Spinal cord (tissue), 9 donors: ENCODE measurements at regions not wholly inside any gene's neighbourhood (a gene's known extent, or its start where the extent isn't known, plus 50 kb on each side); places are given as distances from the start of the nearest gene placed in this dataset.
A peak's percentile ranks its signal among the peaks of the same experiment; 100 is the strongest.

Experiments
- DNase-seq, 6 donors: peaks; one replicate each; pipeline versions ENCODE4 v3.0.0 to v3.0.0-alpha.2; 2013 to 2015; ENCODE audit warnings: low spot score in 6 of 6, low read depth in 4 of 6
- H3K27ac ChIP-seq: one replicate; pipeline ENCODE4 v1.5.1; 2013; ENCODE audit warnings: low read depth, low read length, control low read depth
- H3K27me3 ChIP-seq: one replicate; pipeline ENCODE4 v1.6.1; 2013; ENCODE audit warnings: low read length; ENCODE audit not compliant: control insufficient read depth, insufficient read depth
- H3K36me3 ChIP-seq: one replicate; pipeline ENCODE4 v1.6.1; 2013; ENCODE audit warnings: low read length; ENCODE audit not compliant: control insufficient read depth, insufficient read depth
- H3K4me1 ChIP-seq: one replicate; pipeline ENCODE4 v1.6.1; 2013; ENCODE audit warnings: low read length; ENCODE audit not compliant: control insufficient read depth, insufficient read depth
- H3K4me3 ChIP-seq: one replicate; pipeline ENCODE4 v1.5.1; 2013; ENCODE audit warnings: low read depth, low read length, control low read depth
- H3K9me3 ChIP-seq: one replicate; pipeline ENCODE4 v1.6.1; 2013; ENCODE audit warnings: low read length; ENCODE audit not compliant: control insufficient read depth, insufficient read depth
- WGBS: methylation state at CpG from one replicate; pipeline ENCODE4 v1.1.5; 2013; ENCODE audit warnings: missing lambda C conversion rate; ENCODE audit not compliant: insufficient coverage; 5-methylcytosine and 5-hydroxymethylcytosine counted together
- donor health status: healthy.

GRCh38 chr10:130740915-130741750 lies 570.4 kb downstream of the TCERG1L start:
- H3K4me3 ChIP-seq = no peak overlapping the region
- H3K9me3 ChIP-seq = no peaks in the 10 kb centered on the region
- no peaks in the 10 kb centered on the region for H3K27me3 ChIP-seq
- H3K36me3 ChIP-seq = no peaks in the 10 kb centered on the region
- WGBS = 60% methylated on average over 14 of the region's 20 CpGs
- H3K4me1 ChIP-seq = peaks cover 12% of the 10 kb centered on the region
- H3K27ac ChIP-seq = no peak overlapping the region
- peak in 1 of 6 donors; percentile 64 for DNase-seq

- Histone ChIP-seq H3K4me3 (no peak overlapping the region), H3K36me3 (no peaks in the 10 kb centered on the region), H3K4me1 (peaks cover 12% of the 10 kb centered on the region), H3K27me3 (no peaks in the 10 kb centered on the region), H3K27ac (no peak overlapping the region), H3K9me3 (no peaks in the 10 kb centered on the region)
- whole genome bisulfite sequencing = 88% methylated on average over 22 of the region's 23 CpGs
- no peak for DNase-seq
Observed at GRCh38 chr10:130741901-130742855, 569.3 kb downstream of the TCERG1L start.

GRCh38 chr10:130742941-130743675 lies 568.4 kb downstream of the TCERG1L start:
- H3K9me3 ChIP-seq = no peaks in the 10 kb centered on the region
- H3K36me3 ChIP-seq = no peaks in the 10 kb centered on the region
- WGBS = 92% methylated on average over 10 of the region's 16 CpGs
- no peak overlapping the region for H3K27ac ChIP-seq
- H3K4me1 ChIP-seq = peaks cover 12% of the 10 kb centered on the region
- H3K4me3 ChIP-seq = no peak overlapping the region
- DNase-seq = no peak
- no peaks in the 10 kb centered on the region for H3K27me3 ChIP-seq

GRCh38 chr10:130743751-130744271 lies 567.7 kb downstream of the TCERG1L start:
- no peak for DNase-seq
- no peak overlapping the region for H3K27ac ChIP-seq
- 93% methylated on average over 9 of the region's 10 CpGs for WGBS
- no peak overlapping the region for H3K4me3 ChIP-seq
- no peaks in the 10 kb centered on the region for H3K9me3 ChIP-seq
- no peaks in the 10 kb centered on the region for H3K27me3 ChIP-seq
- H3K36me3 ChIP-seq = no peaks in the 10 kb centered on the region
- H3K4me1 ChIP-seq = peaks cover 12% of the 10 kb centered on the region

GRCh38 chr10:130744631-130745030 lies 566.9 kb downstream of the TCERG1L start:
- 16% methylated on average over 3 of the region's 8 CpGs for WGBS
- H3K36me3 ChIP-seq = no peaks in the 10 kb centered on the region
- DNase-seq = no peak
- H3K9me3 ChIP-seq = no peaks in the 10 kb centered on the region
- H3K4me1 ChIP-seq = peaks cover 12% of the 10 kb centered on the region
- H3K27ac ChIP-seq = no peak overlapping the region
- no peaks in the 10 kb centered on the region for H3K27me3 ChIP-seq
- H3K4me3 ChIP-seq = no peak overlapping the region

- peaks cover 12% of the 10 kb centered on the region for H3K4me1 ChIP-seq
- no peaks in the 10 kb centered on the region for H3K9me3 ChIP-seq
- DNase-seq = no peak
- 62% methylated on average over 4 of the region's 5 CpGs for WGBS
- no peaks in the 10 kb centered on the region for H3K36me3 ChIP-seq
- no peak overlapping the region for H3K4me3 ChIP-seq
- no peaks in the 10 kb centered on the region for H3K27me3 ChIP-seq
- H3K27ac ChIP-seq = no peak overlapping the region
Observed at GRCh38 chr10:130745251-130745650, 566.3 kb downstream of the TCERG1L start.

GRCh38 chr10:130745821-130746220 lies 565.7 kb downstream of the TCERG1L start:
- no peak overlapping the region for H3K4me3 ChIP-seq
- no peak for DNase-seq
- no peaks in the 10 kb centered on the region for H3K9me3 ChIP-seq
- 99% methylated on average over 7 of the region's 7 CpGs for WGBS
- no peaks in the 10 kb centered on the region for H3K27me3 ChIP-seq
- peaks cover 8% of the 10 kb centered on the region for H3K4me1 ChIP-seq
- H3K36me3 ChIP-seq = no peaks in the 10 kb centered on the region
- no peak overlapping the region for H3K27ac ChIP-seq

- DNase-seq = no peak
- H3K27me3 ChIP-seq = no peaks in the 10 kb centered on the region
- no peak overlapping the region for H3K4me3 ChIP-seq
- H3K4me1 ChIP-seq = peaks cover 5% of the 10 kb centered on the region
- WGBS = 65% methylated on average over 2 of the region's 5 CpGs
- no peak overlapping the region for H3K27ac ChIP-seq
- H3K36me3 ChIP-seq = no peaks in the 10 kb centered on the region
- no peaks in the 10 kb centered on the region for H3K9me3 ChIP-seq
Observed at GRCh38 chr10:130746311-130746710, 565.2 kb downstream of the TCERG1L start.

GRCh38 chr10:130747356-130747755 lies 564.2 kb downstream of the TCERG1L start:
- no peaks in the 10 kb centered on the region for H3K9me3 ChIP-seq
- H3K36me3 ChIP-seq = no peaks in the 10 kb centered on the region
- H3K27me3 ChIP-seq = no peaks in the 10 kb centered on the region
- H3K4me3 ChIP-seq = no peak overlapping the region
- DNase-seq = no peak
- whole genome bisulfite sequencing = 78% methylated on average over 8 of the region's 11 CpGs
- H3K27ac ChIP-seq = no peak overlapping the region
- peaks cover 5% of the 10 kb centered on the region for H3K4me1 ChIP-seq
